ENCODE measurements at regions not wholly inside any gene's neighbourhood (a gene's known extent, or its start where the extent isn't known, plus 50 kb on each side); places are given as distances from the start of the nearest gene placed in this dataset.

DNA sequence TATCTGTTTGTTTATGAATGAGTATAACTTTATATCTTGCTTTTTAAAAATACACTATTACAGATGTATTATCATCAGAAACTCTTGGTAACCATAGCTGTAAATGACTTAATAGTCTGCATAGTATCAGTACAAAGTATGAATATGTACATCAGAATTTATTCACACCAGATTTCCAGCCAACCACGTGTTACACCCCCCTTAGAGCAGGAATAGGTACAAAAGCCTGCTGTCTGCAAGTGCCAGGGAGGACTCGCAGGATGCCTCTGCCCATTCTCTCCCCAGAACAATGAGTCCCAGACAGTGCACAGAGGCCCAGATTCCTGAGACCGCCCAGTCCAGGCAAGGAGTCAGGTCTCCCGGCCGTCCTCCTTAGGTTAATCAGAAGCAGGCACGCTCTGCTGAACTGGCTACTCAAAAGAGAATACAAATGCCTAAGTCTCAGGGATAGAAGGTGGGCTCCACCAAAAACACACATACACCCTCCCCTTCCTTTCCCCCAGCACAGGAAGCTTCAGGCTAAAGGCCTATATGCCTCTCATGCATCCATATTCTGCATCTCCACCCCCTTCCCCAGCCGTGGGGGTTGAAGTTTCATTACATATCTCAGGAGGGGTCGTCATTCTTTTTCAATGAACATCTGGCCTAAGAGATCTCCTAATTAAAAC is 159.1 kb upstream of the CDH11 start:
- TF ChIP-seq GATA3 (IDR thresholded peaks at IDR 0.05; ENCODE audit: low read depth, low read length) (no peak), GATA2 (IDR thresholded peaks at IDR 0.05; ENCODE audit: low read depth, low read length) (no peak)

GRCh38 chr16:65279576-65279975 is 157.7 kb upstream of the CDH11 start:
- TF ChIP-seq GATA3 (IDR thresholded peaks at IDR 0.05; ENCODE audit: low read depth, low read length) (no peak), GATA2 (IDR thresholded peaks at IDR 0.05; ENCODE audit: low read depth, low read length) (no peak)

DNA sequence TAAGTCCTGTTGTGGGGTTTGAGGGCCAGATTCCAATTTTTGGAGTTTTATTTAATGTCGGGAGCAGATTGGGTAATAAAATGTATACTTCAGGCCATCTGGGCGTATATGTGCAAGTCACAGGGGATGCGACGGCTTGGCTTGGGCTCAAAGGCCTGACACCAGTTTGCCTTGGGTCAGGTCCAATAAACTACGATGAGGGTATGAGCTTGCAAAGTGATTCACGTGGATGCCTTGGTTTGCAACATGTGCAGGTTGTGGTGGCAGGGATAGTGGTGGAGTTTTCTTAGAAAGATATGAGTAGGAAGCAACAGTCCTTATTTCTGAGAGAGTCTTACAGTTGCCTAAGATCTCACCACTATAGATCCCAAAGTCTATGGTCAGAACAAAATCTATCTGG is 157.0 kb upstream of the CDH11 start:
- TF ChIP-seq GATA3 (IDR thresholded peaks at IDR 0.05; ENCODE audit: low read depth, low read length): no peak
- no peak for TF ChIP-seq GATA2 (IDR thresholded peaks at IDR 0.05; ENCODE audit: low read depth, low read length)

GRCh38 chr16:65274566-65274965 is 152.7 kb upstream of the CDH11 start:
- no peak for TF ChIP-seq GATA2 (IDR thresholded peaks at IDR 0.05; ENCODE audit: low read depth, low read length)
- no peak for TF ChIP-seq GATA3 (IDR thresholded peaks at IDR 0.05; ENCODE audit: low read depth, low read length)

DNA sequence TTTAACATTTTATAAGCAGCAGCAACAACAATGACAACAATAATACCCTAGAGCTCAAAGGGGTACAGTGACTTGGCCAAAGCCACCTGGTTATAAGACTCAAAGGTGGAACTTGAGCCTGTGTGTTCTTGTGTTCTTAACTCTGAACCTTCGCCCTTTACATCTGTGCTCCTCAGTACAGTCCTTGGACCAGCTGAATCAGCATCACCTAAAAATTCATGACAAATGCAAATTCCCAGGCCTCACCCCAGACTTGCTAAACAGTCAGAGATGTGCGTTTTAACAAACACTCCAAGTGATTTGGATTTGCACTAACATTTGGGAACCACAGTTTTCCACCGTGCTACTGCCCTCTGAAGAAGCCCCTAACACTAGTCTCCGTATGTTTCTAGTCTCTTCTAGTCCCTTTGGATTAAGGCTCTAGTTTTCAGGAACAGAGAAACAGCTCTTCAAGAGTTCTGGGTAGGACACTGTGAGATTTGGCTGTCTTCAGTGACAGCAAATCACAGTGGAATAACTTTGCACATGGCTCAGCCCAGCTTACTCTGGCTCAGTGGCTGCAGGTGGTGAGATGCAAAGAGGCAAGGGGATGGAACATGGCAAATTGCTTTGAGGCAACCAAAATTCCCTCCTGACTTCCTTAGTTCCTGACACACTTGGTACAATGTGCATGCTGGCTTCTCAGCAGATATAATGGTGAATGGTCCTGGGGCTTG is 151.0 kb upstream of the CDH11 start:
- TF ChIP-seq GATA2 (IDR thresholded peaks at IDR 0.05; ENCODE audit: low read depth, low read length): no peak

DNA sequence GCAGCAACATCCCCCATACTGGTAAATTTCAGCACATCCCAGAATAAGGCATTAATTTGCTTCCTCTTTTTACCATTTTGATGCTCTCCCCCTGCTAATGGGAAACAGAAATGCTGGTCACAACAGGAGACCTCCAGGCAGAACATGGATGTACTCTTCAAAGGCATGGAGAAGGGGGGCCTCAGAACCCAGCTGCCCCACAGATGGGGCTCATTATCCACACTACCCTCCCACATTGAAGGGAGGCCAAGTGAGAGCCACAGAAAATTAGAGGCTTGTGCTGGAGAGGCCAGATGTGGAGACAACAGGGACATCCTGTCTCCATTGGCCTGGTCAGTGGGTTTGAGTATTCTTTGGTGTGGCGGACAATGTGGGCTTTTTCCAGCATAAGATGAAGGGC is 150.1 kb upstream of the CDH11 start:
- TF ChIP-seq GATA2 (IDR thresholded peaks at IDR 0.05; ENCODE audit: low read depth, low read length) (no peak), GATA3 (IDR thresholded peaks at IDR 0.05; ENCODE audit: low read depth, low read length) (no peak)

- TF ChIP-seq GATA2 (IDR thresholded peaks at IDR 0.05; ENCODE audit: low read depth, low read length): no peak
- no peak for TF ChIP-seq GATA3 (IDR thresholded peaks at IDR 0.05; ENCODE audit: low read depth, low read length)
These were observed 146.5 kb upstream of the CDH11 start for GRCh38 chr16:65268331-65268730.

DNA sequence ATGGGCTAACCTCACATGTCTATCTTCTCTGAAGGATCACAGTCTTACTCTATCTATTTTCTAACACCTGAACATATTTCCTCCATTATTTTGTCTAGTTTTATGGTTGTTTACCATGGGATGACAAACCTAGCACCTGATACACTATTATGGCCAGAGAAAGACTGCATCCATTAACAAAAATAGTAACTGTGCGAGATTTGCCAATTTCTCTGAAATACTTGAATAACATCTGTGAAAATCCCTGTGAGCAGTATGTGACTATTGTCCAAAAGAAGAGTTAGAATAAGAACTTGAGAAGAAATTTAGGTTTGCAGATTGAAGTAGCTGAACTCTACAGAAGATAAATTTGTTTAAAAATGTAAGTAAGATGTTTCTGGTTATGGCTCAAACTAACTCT is 142.0 kb upstream of the CDH11 start:
- TF ChIP-seq GATA2 (IDR thresholded peaks at IDR 0.05; ENCODE audit: low read depth, low read length) (no peak), GATA3 (IDR thresholded peaks at IDR 0.05; ENCODE audit: low read depth, low read length) (no peak)

GRCh38 chr16:65260746-65261145 is 138.9 kb upstream of the CDH11 start:
- TF ChIP-seq GATA3 (IDR thresholded peaks at IDR 0.05; ENCODE audit: low read depth, low read length) (no peak), GATA2 (IDR thresholded peaks at IDR 0.05; ENCODE audit: low read depth, low read length) (no peak)

- no peak for TF ChIP-seq GATA2 (IDR thresholded peaks at IDR 0.05; ENCODE audit: low read depth, low read length)
- no peak for TF ChIP-seq GATA3 (IDR thresholded peaks at IDR 0.05; ENCODE audit: low read depth, low read length)
These were observed 132.3 kb upstream of the CDH11 start for GRCh38 chr16:65254144-65254543.

DNA sequence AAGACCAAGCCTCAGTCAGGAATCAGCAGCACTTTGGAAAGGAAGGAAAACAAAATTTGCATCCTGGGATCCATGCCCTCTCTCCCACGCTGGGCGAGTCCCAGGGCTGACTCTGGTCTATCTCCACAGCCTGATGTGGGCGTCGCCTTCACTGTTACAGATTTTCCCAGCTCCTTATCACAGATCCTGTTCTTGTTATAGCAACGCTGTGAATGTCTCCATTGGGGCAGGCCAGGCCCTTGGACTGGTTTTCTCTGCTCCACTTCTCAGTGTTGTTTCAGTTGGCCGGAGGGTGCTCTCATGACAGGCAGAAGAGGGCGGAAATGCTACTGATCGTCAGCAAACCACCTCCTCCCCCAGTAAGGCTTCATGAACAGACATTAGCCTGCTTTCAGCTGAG is 127.9 kb upstream of the CDH11 start:
- TF ChIP-seq GATA2 (IDR thresholded peaks at IDR 0.05; ENCODE audit: low read depth, low read length) (no peak), GATA3 (IDR thresholded peaks at IDR 0.05; ENCODE audit: low read depth, low read length) (no peak)

- TF ChIP-seq GATA3 (IDR thresholded peaks at IDR 0.05; ENCODE audit: low read depth, low read length) (no peak), GATA2 (IDR thresholded peaks at IDR 0.05; ENCODE audit: low read depth, low read length) (no peak)
These were observed 122.9 kb upstream of the CDH11 start for GRCh38 chr16:65244787-65245186.

GRCh38 chr16:65235339-65236177 is 113.7 kb upstream of the CDH11 start:
- TF ChIP-seq GATA2 (IDR thresholded peaks at IDR 0.05; ENCODE audit: low read depth, low read length): no peak
- TF ChIP-seq GATA3 (IDR thresholded peaks at IDR 0.05; ENCODE audit: low read depth, low read length): no peak

- TF ChIP-seq GATA2 (IDR thresholded peaks at IDR 0.05; ENCODE audit: low read depth, low read length) (no peak), GATA3 (IDR thresholded peaks at IDR 0.05; ENCODE audit: low read depth, low read length) (no peak)
These were observed 107.4 kb upstream of the CDH11 start for GRCh38 chr16:65229191-65229662.
